ENCODE measurements at regions not wholly inside any gene's neighbourhood (a gene's known extent, or its start where the extent isn't known, plus 50 kb on each side); places are given as distances from the start of the nearest gene placed in this dataset.

GRCh38 chr6:6406715-6407070, 86.2 kb upstream of the F13A1 start:
- TF ChIP-seq POLR2A (IDR thresholded peaks at IDR 0.05; ENCODE audit: low read length) (no peak), GATA1 (IDR thresholded peaks at IDR 0.05; ENCODE audit: low read depth, low read length) (no peak)

All from erythroblast (primary cell).